ENCODE measurements at regions not wholly inside any gene's neighbourhood (a gene's known extent, or its start where the extent isn't known, plus 50 kb on each side); places are given as distances from the start of the nearest gene placed in this dataset.

- Mint-ChIP-seq H3K9me3 (ENCODE audit: unreplicated experiment) (no peaks in the 10 kb centered on the region), H3K27ac (ENCODE audit: low read depth, unreplicated experiment) (no peak overlapping the region), H3K4me3 (ENCODE audit: unreplicated experiment) (no peak overlapping the region), H3K27me3 (ENCODE audit: insufficient read depth, unreplicated experiment) (peaks cover 7% of the 10 kb centered on the region), H3K36me3 (ENCODE audit: insufficient read depth, unreplicated experiment) (no peaks in the 10 kb centered on the region), H3K4me1 (ENCODE audit: insufficient read depth, unreplicated experiment) (peaks cover 5% of the 10 kb centered on the region)
- intact Hi-C loops (cut with micrococcal nuclease) = no loop called here
- DNase-seq (ENCODE audit: unreplicated experiment) = no peak
- CTCF ChIA-PET = no interaction called here
- no TSS peak for BruUV-seq (replicated peaks)
- POLR2A ChIA-PET = no interaction called here
- TF ChIP-seq CTCF (IDR thresholded peaks at IDR 0.05; ENCODE audit: unreplicated experiment) = no peak
These were observed 775.8 kb upstream of the ARPP21 start for GRCh38 chr3:34863485-34863884.

- TF ChIP-seq CTCF (IDR thresholded peaks at IDR 0.05; ENCODE audit: unreplicated experiment) = no peak
- Mint-ChIP-seq H3K4me1 (ENCODE audit: insufficient read depth, unreplicated experiment) (peaks cover 5% of the 10 kb centered on the region), H3K27ac (ENCODE audit: low read depth, unreplicated experiment) (no peak overlapping the region), H3K27me3 (ENCODE audit: insufficient read depth, unreplicated experiment) (peaks cover 10% of the 10 kb centered on the region), H3K4me3 (ENCODE audit: unreplicated experiment) (no peak overlapping the region), H3K36me3 (ENCODE audit: insufficient read depth, unreplicated experiment) (no peaks in the 10 kb centered on the region), H3K9me3 (ENCODE audit: unreplicated experiment) (no peaks in the 10 kb centered on the region)
- no TSS peak for BruUV-seq (replicated peaks)
- peak; percentile 44 for DNase-seq (ENCODE audit: unreplicated experiment)
- ChIA-PET POLR2A (no interaction called here), CTCF (no interaction called here)
- intact Hi-C loops (cut with micrococcal nuclease) = no loop called here
These were observed 775.3 kb upstream of the ARPP21 start for GRCh38 chr3:34864011-34864410.

- Mint-ChIP-seq H3K9me3 (ENCODE audit: unreplicated experiment) (no peaks in the 10 kb centered on the region), H3K4me3 (ENCODE audit: unreplicated experiment) (no peak overlapping the region), H3K27ac (ENCODE audit: low read depth, unreplicated experiment) (no peak overlapping the region), H3K4me1 (ENCODE audit: insufficient read depth, unreplicated experiment) (no peaks in the 10 kb centered on the region), H3K36me3 (ENCODE audit: insufficient read depth, unreplicated experiment) (no peaks in the 10 kb centered on the region), H3K27me3 (ENCODE audit: insufficient read depth, unreplicated experiment) (peaks cover 10% of the 10 kb centered on the region)
- CTCF ChIA-PET = no interaction called here
- BruUV-seq (replicated peaks) = no TSS peak
- TF ChIP-seq CTCF (IDR thresholded peaks at IDR 0.05; ENCODE audit: unreplicated experiment) = no peak
- no peak for DNase-seq (ENCODE audit: unreplicated experiment)
- POLR2A ChIA-PET = no interaction called here
- intact Hi-C loops (cut with micrococcal nuclease) = no loop called here
These were observed 774.0 kb upstream of the ARPP21 start for GRCh38 chr3:34865346-34865745.

GRCh38 chr3:34868935-34869334, 770.4 kb upstream of the ARPP21 start:
- POLR2A ChIA-PET = no interaction called here
- Mint-ChIP-seq H3K4me1 (ENCODE audit: insufficient read depth, unreplicated experiment) (no peaks in the 10 kb centered on the region), H3K9me3 (ENCODE audit: unreplicated experiment) (no peaks in the 10 kb centered on the region), H3K27ac (ENCODE audit: low read depth, unreplicated experiment) (no peak overlapping the region), H3K36me3 (ENCODE audit: insufficient read depth, unreplicated experiment) (no peaks in the 10 kb centered on the region), H3K4me3 (ENCODE audit: unreplicated experiment) (no peak overlapping the region), H3K27me3 (ENCODE audit: insufficient read depth, unreplicated experiment) (peaks cover 10% of the 10 kb centered on the region)
- no peak for TF ChIP-seq CTCF (IDR thresholded peaks at IDR 0.05; ENCODE audit: unreplicated experiment)
- no peak for DNase-seq (ENCODE audit: unreplicated experiment)
- intact Hi-C loops (cut with micrococcal nuclease) = no loop called here
- CTCF ChIA-PET = no interaction called here
- no TSS peak for BruUV-seq (replicated peaks)
